Breast epithelium (tissue), 3 donors: ENCODE measurements at regions not wholly inside any gene's neighbourhood (a gene's known extent, or its start where the extent isn't known, plus 50 kb on each side); places are given as distances from the start of the nearest gene placed in this dataset.

Experiments used
- CTCF ChIP-seq, 3 donors: fragments of 450-650 bp; IDR thresholded peaks; one replicate each; pipeline ENCODE4 v1.5.1; 2016 to 2017; ENCODE audit warnings: antibody characterized with exemption in 3 of 3, mild to moderate bottlenecking in 3 of 3, moderate library complexity in 3 of 3
- POLR2A ChIP-seq: fragments of 450-650 bp; IDR thresholded peaks from one replicate; pipeline ENCODE4 v1.6.1; 2016; ENCODE audit warnings: antibody characterized with exemption, mild to moderate bottlenecking, moderate library complexity

- TF ChIP-seq CTCF (IDR thresholded peaks at IDR 0.05) (no peak), POLR2A (no peak)
Measured at GRCh38 chr4:155085843-155086530, 122.4 kb upstream of the NPY2R start.
